Effector memory CD4-positive, alpha-beta T cell (primary cell): ENCODE measurements at regions not wholly inside any gene's neighbourhood (a gene's known extent, or its start where the extent isn't known, plus 50 kb on each side); places are given as distances from the start of the nearest gene placed in this dataset.

Experiments
- DNase-seq, 3 donors: peaks; one replicate each; pipeline ENCODE4 v3.0.0-alpha.2; 2020
- H3K27ac ChIP-seq: 2 replicates; pipeline ENCODE4 v1.7.0; 2013; ENCODE audit warnings: mild to moderate bottlenecking, low read length, moderate library complexity; ENCODE audit not compliant: insufficient read depth, poor library complexity, severe bottlenecking
- H3K27me3 ChIP-seq: replicated peaks from 2 replicates; pipeline ENCODE4 v1.7.0; 2013; ENCODE audit warnings: mild to moderate bottlenecking, low read length; ENCODE audit not compliant: insufficient read depth, control insufficient read depth, poor library complexity, severe bottlenecking
- H3K36me3 ChIP-seq: 2 replicates; pipeline ENCODE4 v1.7.0; 2013; ENCODE audit warnings: mild to moderate bottlenecking, low read length, moderate library complexity; ENCODE audit not compliant: control insufficient read depth, insufficient read depth
- H3K4me1 ChIP-seq: 2 replicates; pipeline ENCODE4 v1.7.0; 2013; ENCODE audit warnings: low read length, mild to moderate bottlenecking; ENCODE audit not compliant: control insufficient read depth, insufficient read depth, poor library complexity, severe bottlenecking
- H3K4me3 ChIP-seq: 2 replicates; pipeline ENCODE4 v1.7.0; 2013; ENCODE audit warnings: low read length, low read depth, mild to moderate bottlenecking; ENCODE audit not compliant: insufficient read depth, poor library complexity, severe bottlenecking
- H3K9me3 ChIP-seq: 2 replicates; pipeline ENCODE4 v1.7.0; 2013; ENCODE audit warnings: mild to moderate bottlenecking, low read length, moderate library complexity; ENCODE audit not compliant: control insufficient read depth

GRCh38 chr3:159789742-159790635, 198.6 kb upstream of the IL12A start:
- Histone ChIP-seq H3K27me3 (no peaks in the 10 kb centered on the region), H3K4me1 (no peaks in the 10 kb centered on the region), H3K9me3 (no peaks in the 10 kb centered on the region), H3K36me3 (no peaks in the 10 kb centered on the region), H3K27ac (no peak overlapping the region), H3K4me3 (no peak overlapping the region)
- no peak for DNase-seq

GRCh38 chr3:159791336-159791735, 197.3 kb upstream of the IL12A start:
- DNase-seq = no peak
- no peak overlapping the region for H3K4me3 ChIP-seq
- H3K36me3 ChIP-seq = no peaks in the 10 kb centered on the region
- H3K4me1 ChIP-seq = no peaks in the 10 kb centered on the region
- no peaks in the 10 kb centered on the region for H3K9me3 ChIP-seq
- H3K27ac ChIP-seq = no peak overlapping the region
- peaks cover under 1% of the 10 kb centered on the region for H3K27me3 ChIP-seq

GRCh38 chr3:159792070-159792469, 196.6 kb upstream of the IL12A start:
- peaks cover 2% of the 10 kb centered on the region for H3K27me3 ChIP-seq
- no peaks in the 10 kb centered on the region for H3K4me1 ChIP-seq
- H3K27ac ChIP-seq = no peak overlapping the region
- no peak for DNase-seq
- no peaks in the 10 kb centered on the region for H3K36me3 ChIP-seq
- no peaks in the 10 kb centered on the region for H3K9me3 ChIP-seq
- H3K4me3 ChIP-seq = no peak overlapping the region

- H3K36me3 ChIP-seq = no peaks in the 10 kb centered on the region
- DNase-seq = no peak
Measured at GRCh38 chr3:159795042-159795441, 193.6 kb upstream of the IL12A start.

GRCh38 chr3:159795681-159796175, 192.9 kb upstream of the IL12A start:
- Histone ChIP-seq H3K4me1 (no peaks in the 10 kb centered on the region), H3K36me3 (no peaks in the 10 kb centered on the region), H3K27ac (no peak overlapping the region), H3K4me3 (no peak overlapping the region), H3K9me3 (no peaks in the 10 kb centered on the region), H3K27me3 (peaks cover 2% of the 10 kb centered on the region)
- no peak for DNase-seq

More at GRCh38 chr3:159795042-159795441, 193.6 kb upstream of the IL12A start:
- Histone ChIP-seq H3K27ac (no peak overlapping the region), H3K27me3 (peaks cover 2% of the 10 kb centered on the region), H3K4me3 (no peak overlapping the region), H3K9me3 (no peaks in the 10 kb centered on the region), H3K4me1 (no peaks in the 10 kb centered on the region)

GRCh38 chr3:159796226-159796625, 192.4 kb upstream of the IL12A start:
- H3K4me3 ChIP-seq = no peak overlapping the region
- no peak for DNase-seq
- no peaks in the 10 kb centered on the region for H3K36me3 ChIP-seq
- no peak overlapping the region for H3K27ac ChIP-seq
- no peaks in the 10 kb centered on the region for H3K4me1 ChIP-seq
- peaks cover 2% of the 10 kb centered on the region for H3K27me3 ChIP-seq
- H3K9me3 ChIP-seq = no peaks in the 10 kb centered on the region

- Histone ChIP-seq H3K36me3 (no peaks in the 10 kb centered on the region), H3K4me3 (no peak overlapping the region), H3K27ac (no peak overlapping the region), H3K4me1 (no peaks in the 10 kb centered on the region), H3K27me3 (peaks cover 2% of the 10 kb centered on the region), H3K9me3 (no peaks in the 10 kb centered on the region)
- DNase-seq = no peak
Measured at GRCh38 chr3:159796744-159797143, 191.9 kb upstream of the IL12A start.

GRCh38 chr3:159797771-159798170, 190.9 kb upstream of the IL12A start:
- no peak overlapping the region for H3K27ac ChIP-seq
- no peaks in the 10 kb centered on the region for H3K4me1 ChIP-seq
- H3K27me3 ChIP-seq = peaks cover 2% of the 10 kb centered on the region
- H3K4me3 ChIP-seq = no peak overlapping the region
- no peaks in the 10 kb centered on the region for H3K36me3 ChIP-seq
- DNase-seq = no peak
- H3K9me3 ChIP-seq = no peaks in the 10 kb centered on the region

- Histone ChIP-seq H3K36me3 (no peaks in the 10 kb centered on the region), H3K9me3 (no peaks in the 10 kb centered on the region), H3K27me3 (peaks cover 2% of the 10 kb centered on the region), H3K27ac (no peak overlapping the region), H3K4me3 (no peak overlapping the region), H3K4me1 (no peaks in the 10 kb centered on the region)
- DNase-seq = no peak
Measured at GRCh38 chr3:159798951-159799350, 189.7 kb upstream of the IL12A start.

- Histone ChIP-seq H3K27ac (no peak overlapping the region), H3K4me1 (no peaks in the 10 kb centered on the region), H3K36me3 (no peaks in the 10 kb centered on the region), H3K27me3 (peaks cover 2% of the 10 kb centered on the region), H3K9me3 (no peaks in the 10 kb centered on the region), H3K4me3 (no peak overlapping the region)
- no peak for DNase-seq
Measured at GRCh38 chr3:159800434-159801155, 188.0 kb upstream of the IL12A start.
